Kidney (tissue), 13 donors: ENCODE measurements at regions not wholly inside any gene's neighbourhood (a gene's known extent, or its start where the extent isn't known, plus 50 kb on each side); places are given as distances from the start of the nearest gene placed in this dataset.
"Not testable (repeated sequence)": the region's sequence is repeated elsewhere in the genome, so short reads cannot be mapped to it uniquely, and the experiment has no call there.

Experiments
- DNase-seq, 5 donors: peaks; one replicate each; pipeline ENCODE4 v3.0.0-alpha.2; 2013 to 2020
- FAIRE-seq: peaks from 2 replicates; lab custom pipeline; 2012; peaks lifted over from hg19 to GRCh38; lab: Jason Lieb, UNC
- H3K27ac ChIP-seq, 2 donors: one replicate each; pipeline ENCODE4 v1.7.0; 2013; ENCODE audit warnings: low read depth in 2 of 2, low read length in 2 of 2, inconsistent platforms in 1 of 2
- H3K27me3 ChIP-seq: one replicate; pipeline ENCODE4 v1.7.1; 2013; ENCODE audit warnings: low read length, inconsistent platforms; ENCODE audit not compliant: control insufficient read depth, insufficient read depth
- H3K36me3 ChIP-seq, 3 donors: one replicate each; pipeline versions ENCODE4 v1.7.0 to v1.7.1; 2013; ENCODE audit warnings: low read length in 3 of 3, control low read depth in 1 of 3, inconsistent platforms in 1 of 3; ENCODE audit not compliant: insufficient read depth in 3 of 3, control insufficient read depth in 2 of 3
- H3K4me1 ChIP-seq, 3 donors: one replicate each; pipeline versions ENCODE4 v1.7.0 to v1.7.1; 2013; ENCODE audit warnings: low read length in 3 of 3, inconsistent platforms in 1 of 3, low read depth in 1 of 3; ENCODE audit not compliant: control insufficient read depth in 2 of 3, insufficient read depth in 2 of 3
- H3K4me3 ChIP-seq, 3 donors: one replicate each; pipeline versions ENCODE4 v1.7.0 to v1.8.1; 2013; ENCODE audit warnings: low read length in 3 of 3, control low read depth in 1 of 3, inconsistent platforms in 1 of 3
- H3K9ac ChIP-seq, 3 donors: one replicate each; pipeline versions ENCODE4 v1.7.0 to v1.7.1; 2013; ENCODE audit warnings: low read length in 3 of 3, control low read depth in 1 of 3, inconsistent platforms in 1 of 3
- H3K9me3 ChIP-seq, 3 donors: one replicate each; pipeline versions ENCODE4 v1.7.0 to v1.7.1; 2013; ENCODE audit warnings: low read length in 3 of 3, control low read depth in 1 of 3, inconsistent platforms in 1 of 3; ENCODE audit not compliant: control insufficient read depth in 2 of 3, insufficient read depth in 1 of 3
- intact Hi-C: fragments of 100-400 bp; cut with DNase I; formaldehyde crosslinking; loops from one replicate; pipeline ENCODE4 v1.11.1; 2022
- TF ChIP-seq, protein P1 (sequence below): IDR thresholded peaks from 3 replicates; pipeline ENCODE4 v1.5.1; 2012; ENCODE audit warnings: mild to moderate bottlenecking, moderate library complexity, borderline replicate concordance; ENCODE audit not compliant: insufficient read depth; ENCODE audit errors: extremely low read depth
- donor health status: control.
- donor health status: control.
- donor health status: control.
- donor health status: control.
- donor health status: control.
- donor health status: DM: yes; HTN: yes; CAD: no.
- donor health status: Normal renal cell carcinoma (clear cell type).

DNA sequence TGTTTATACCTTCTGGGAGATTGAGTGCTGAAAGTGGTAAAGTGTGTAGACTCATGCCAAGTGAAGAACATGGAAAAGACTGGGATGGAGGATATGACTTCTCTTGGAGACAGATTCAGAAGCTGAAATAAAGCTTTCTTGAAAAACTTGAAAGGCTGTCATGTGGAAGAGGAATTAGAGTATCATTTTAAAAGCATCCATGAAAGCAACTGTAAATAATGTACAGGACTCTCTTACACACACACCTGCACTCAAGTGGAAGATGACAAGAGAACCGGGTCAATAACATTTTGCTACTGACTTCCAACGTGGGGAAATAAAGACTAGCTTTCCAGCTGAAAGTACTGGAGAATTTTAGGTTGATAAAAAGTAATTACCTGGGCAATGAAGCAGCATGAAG lies 658.2 kb downstream of the TDRD15 start:
- FAIRE-seq (no peak), DNase-seq (no peak)
- Histone ChIP-seq H3K27me3 (no peaks in the 10 kb centered on the region), H3K4me1 (no peaks in the 10 kb centered on the region), H3K27ac (no peak overlapping the region), H3K9me3 (no peaks in the 10 kb centered on the region), H3K36me3 (no peaks in the 10 kb centered on the region), H3K9ac (no peak overlapping the region), H3K4me3 (no peak overlapping the region)
- TF ChIP-seq, protein P1, sequence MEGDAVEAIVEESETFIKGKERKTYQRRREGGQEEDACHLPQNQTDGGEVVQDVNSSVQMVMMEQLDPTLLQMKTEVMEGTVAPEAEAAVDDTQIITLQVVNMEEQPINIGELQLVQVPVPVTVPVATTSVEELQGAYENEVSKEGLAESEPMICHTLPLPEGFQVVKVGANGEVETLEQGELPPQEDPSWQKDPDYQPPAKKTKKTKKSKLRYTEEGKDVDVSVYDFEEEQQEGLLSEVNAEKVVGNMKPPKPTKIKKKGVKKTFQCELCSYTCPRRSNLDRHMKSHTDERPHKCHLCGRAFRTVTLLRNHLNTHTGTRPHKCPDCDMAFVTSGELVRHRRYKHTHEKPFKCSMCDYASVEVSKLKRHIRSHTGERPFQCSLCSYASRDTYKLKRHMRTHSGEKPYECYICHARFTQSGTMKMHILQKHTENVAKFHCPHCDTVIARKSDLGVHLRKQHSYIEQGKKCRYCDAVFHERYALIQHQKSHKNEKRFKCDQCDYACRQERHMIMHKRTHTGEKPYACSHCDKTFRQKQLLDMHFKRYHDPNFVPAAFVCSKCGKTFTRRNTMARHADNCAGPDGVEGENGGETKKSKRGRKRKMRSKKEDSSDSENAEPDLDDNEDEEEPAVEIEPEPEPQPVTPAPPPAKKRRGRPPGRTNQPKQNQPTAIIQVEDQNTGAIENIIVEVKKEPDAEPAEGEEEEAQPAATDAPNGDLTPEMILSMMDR, result no peak
- intact Hi-C loops, result no loop called here

DNA sequence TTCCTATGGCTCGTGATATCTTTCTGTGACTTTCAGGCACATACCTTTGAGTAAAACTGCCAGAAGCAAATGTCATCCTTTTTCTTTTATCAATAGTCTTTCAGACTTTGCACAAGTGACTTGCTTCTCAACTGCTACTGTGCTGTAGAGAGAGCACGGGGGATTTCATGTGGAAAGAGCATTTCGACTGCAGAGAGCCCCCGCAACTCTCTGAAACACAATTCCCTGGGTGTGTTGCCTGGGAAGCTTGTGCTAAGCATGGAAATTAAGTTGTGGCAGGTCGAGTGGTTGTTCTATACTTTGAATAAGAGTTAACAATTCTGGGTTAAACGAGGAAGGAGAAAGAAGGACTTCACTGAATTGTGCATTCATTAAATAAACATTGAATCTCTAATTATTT lies 659.1 kb downstream of the TDRD15 start:
- no peak overlapping the region for H3K4me3 ChIP-seq
- no peak overlapping the region for H3K27ac ChIP-seq
- DNase-seq (no peak), FAIRE-seq (no peak)
- intact Hi-C loops, result no loop called here
- H3K36me3 ChIP-seq, result no peaks in the 10 kb centered on the region
- no peaks in the 10 kb centered on the region for H3K27me3 ChIP-seq
- H3K9ac ChIP-seq, result no peak overlapping the region
- H3K4me1 ChIP-seq, result no peaks in the 10 kb centered on the region
- H3K9me3 ChIP-seq, result no peaks in the 10 kb centered on the region
- TF ChIP-seq, protein P1, result no peak

DNA sequence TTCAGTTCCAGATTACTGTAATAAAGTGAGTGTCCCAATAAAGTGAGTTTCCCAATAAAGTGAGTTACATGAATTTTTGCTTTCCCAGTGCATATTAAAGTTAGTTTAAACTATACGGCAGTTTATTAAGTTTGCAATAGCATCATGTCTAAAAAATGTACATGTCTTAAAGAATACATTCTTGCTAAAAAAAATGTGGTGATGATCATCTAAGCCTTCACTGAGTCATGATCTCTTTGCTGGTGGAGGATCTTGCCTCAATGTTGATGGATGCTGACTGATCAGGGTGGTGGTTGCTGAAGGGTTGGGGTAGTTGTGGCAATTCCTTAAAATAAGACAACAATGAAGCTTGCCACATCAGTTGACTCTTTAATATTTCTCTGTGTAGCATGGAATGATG lies 664.2 kb downstream of the TDRD15 start:
- intact Hi-C loops, result no loop called here
- FAIRE-seq (no peak), DNase-seq (no peak)
- Histone ChIP-seq H3K4me1 (no peaks in the 10 kb centered on the region), H3K27ac (no peak overlapping the region), H3K9ac (no peak overlapping the region), H3K4me3 (no peak overlapping the region), H3K36me3 (no peaks in the 10 kb centered on the region), H3K27me3 (no peaks in the 10 kb centered on the region), H3K9me3 (no peaks in the 10 kb centered on the region)
- TF ChIP-seq, protein P1, result no peak

DNA sequence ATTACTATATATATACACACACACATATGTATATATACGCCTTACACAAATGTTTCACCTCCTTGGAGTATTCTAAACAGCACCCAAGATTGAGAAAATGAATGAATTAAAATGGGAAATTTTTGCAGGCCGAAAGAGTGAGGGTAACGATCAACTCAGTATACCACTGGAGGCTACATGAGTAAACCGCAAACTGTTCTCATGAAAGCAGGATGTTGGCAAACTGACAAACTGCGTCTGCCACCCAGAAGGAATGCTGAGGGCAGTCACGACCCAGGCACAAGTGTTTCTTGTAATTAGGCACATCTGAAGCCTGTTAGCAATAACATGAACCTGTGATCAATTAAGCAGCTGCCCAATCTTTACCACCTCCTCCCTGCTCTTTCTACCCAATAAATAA lies 666.5 kb downstream of the TDRD15 start:
- H3K27me3 ChIP-seq, H3K4me1 ChIP-seq, H3K9ac ChIP-seq, H3K27ac ChIP-seq, DNase-seq, intact Hi-C loops, H3K4me3 ChIP-seq, FAIRE-seq, H3K36me3 ChIP-seq, H3K9me3 ChIP-seq: not testable (repeated sequence)
